Inflammatory macrophage (primary cell): ENCODE measurements at regions not wholly inside any gene's neighbourhood (a gene's known extent, or its start where the extent isn't known, plus 50 kb on each side); places are given as distances from the start of the nearest gene placed in this dataset.
"Not testable (repeated sequence)": the region's sequence is repeated elsewhere in the genome, so short reads cannot be mapped to it uniquely, and the experiment has no call there.

ENCODE experiments used
- DNase-seq, 2 donors: peaks; one replicate each; pipeline ENCODE4 v3.0.0-alpha.2; 2020 to 2022

DNA sequence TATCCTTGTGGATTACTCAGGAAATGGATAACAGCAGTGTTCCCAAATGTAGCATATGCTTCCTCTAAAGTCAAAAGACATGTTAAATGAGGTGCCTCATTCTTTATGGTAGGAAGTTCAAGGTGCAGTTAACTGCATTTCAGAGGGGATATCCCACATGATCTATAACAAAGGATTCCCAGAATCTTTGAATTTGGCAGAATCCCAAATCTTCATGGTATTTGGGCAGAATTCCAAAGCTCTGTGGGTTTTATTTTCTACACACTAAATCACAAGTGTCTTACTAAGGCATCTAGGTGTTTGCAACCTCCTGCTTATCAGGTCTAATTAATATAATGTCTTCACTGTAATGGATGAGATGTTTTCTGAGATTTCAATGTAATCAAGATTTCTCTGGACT is 364.3 kb upstream of the MAN1A1 start:
- DNase-seq = no peak

DNA sequence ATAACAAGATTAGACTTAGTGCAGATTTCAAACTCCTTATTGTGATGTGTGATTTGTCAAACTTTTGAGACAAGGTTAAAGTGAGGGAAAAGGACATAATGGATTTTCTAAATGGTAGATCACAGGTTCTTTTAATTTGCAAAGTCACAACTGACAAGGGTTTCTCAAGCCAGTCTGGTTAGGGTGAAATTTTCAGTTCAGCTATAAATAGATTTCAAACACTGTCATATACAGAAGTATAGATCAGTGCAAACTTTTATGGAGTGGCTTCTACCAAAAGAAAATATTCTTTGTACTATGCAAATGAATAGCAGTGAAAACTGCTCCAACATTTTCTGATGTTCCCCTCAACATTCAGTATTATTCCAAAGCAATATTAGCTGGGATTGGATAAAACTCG is 337.1 kb upstream of the MAN1A1 start:
- DNase-seq = no peak

DNA sequence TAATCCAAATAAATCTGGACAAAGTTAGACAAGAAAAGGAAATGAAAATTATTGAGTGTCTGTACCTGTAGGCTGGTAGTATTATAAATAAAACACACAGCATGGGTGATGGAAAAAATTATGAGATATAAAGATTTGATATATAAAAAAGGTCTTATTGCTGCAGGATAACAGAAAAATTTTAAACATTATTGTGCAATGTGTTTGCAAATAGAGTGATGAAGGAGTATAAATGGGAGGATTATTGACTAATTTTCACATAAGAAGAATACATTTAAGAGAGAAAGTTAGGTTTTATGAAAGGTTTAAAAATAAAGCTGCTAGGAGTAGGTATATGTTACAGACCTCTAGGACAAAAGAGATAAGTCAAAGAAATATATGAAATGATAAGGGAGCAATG is 336.7 kb upstream of the MAN1A1 start:
- DNase-seq = no peak

DNA sequence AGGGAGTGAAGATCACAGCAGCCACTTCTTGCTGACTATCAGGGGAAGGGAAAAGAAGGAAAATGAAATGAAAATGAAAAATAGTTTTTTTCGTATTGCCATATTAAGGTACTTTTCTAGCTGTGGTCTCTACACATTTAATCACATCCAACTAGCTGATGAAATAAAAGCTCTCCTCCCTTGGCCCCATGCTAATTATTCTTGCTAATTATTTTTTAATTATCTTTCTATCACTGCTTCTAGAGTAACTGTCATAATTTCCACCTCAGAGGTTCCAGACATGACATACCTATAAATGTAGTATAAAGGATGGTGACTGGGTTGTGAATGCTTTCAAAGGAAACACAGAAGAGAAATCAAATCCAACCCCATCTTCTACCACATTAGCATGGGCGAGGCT is 334.1 kb upstream of the MAN1A1 start:
- DNase-seq = no peak

DNA sequence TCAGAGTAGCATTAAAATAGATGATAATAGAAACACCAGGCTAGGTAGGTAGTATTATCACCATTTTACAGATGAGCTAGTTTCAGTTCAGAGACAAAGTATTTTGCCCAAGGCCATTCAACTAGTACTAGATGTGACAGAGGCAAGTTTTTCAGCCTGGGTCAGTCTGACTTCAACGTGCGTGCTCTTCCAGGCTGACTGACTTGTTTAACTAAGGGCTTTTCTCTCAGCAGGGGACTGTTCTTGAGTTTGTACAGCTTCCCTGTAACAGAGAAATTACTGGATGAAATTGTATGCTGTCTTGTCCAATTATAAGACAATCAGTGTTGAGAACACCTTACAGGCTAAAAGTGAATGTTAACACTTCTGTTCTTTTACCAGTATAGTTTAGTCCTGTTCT is 333.5 kb upstream of the MAN1A1 start:
- no peak for DNase-seq

DNA sequence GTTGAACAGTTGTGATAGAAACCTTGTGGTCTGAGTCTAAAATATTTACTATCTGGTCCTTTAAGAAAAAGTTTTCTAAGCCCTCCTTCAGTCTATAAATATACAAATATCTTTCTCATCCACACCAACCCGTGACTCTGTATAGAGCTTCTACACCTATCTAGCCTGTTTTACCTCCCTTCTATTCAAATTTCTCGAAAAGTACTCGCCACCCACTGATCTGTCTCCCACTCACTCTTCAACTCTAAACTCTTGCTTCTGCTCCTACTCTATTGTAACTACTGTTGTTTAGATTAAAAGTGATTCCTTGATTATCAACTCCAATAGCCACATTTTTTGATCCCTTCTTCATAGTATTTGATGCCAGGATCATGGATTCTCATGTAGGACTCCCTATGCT is 329.4 kb upstream of the MAN1A1 start:
- no peak for DNase-seq

- DNase-seq = no peak
Observed at GRCh38 chr6:119677384-119677783, 327.8 kb upstream of the MAN1A1 start.

GRCh38 chr6:119676961-119677360 is 327.4 kb upstream of the MAN1A1 start:
- no peak for DNase-seq

DNA sequence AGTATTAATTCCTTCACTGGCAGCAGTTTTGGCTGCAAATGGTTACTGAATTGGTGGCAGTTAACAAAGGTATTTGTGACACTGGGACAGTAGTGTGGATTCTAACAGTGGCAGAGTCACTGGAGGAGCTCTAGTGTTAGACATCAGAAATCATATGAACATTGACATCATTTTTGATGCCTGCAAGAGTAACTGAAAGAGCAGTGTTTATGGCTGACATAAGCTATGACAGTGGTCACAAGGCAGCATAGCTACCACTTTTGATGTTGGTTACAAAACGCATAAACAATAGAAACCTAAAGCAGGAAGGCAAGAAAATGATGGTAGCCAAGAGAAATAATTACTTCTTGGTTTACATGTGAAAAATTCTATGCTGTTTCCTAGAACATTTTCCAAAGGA is 326.7 kb upstream of the MAN1A1 start:
- peak in 1 of 2 donors; percentile 20 for DNase-seq

DNA sequence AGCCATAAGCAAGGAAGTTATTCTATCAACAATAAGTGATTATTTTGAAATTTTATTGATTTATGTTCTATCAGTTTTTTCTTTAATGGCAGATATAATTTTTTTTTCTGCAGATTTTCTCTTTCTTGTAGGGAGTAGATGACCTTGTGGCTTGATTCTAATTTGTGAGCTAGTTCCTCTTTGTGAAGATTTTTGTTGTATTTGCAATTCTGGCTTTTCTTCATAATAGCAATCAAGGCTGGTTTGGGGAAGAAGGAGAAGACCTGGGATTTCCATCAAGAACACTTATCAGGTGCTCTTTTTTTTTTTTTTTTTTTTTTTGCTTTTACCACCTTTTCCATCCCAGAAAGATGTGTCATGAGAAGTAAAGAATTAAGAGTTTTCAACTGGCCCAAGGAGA is 324.2 kb upstream of the MAN1A1 start:
- DNase-seq = peak; percentile 3 to 43

- DNase-seq = no peak
Observed at GRCh38 chr6:119672725-119673124, 323.2 kb upstream of the MAN1A1 start.

- DNase-seq = no peak
Observed at GRCh38 chr6:119671105-119671504, 321.5 kb upstream of the MAN1A1 start.

- peak; percentile 56 to 75 for DNase-seq
Observed at GRCh38 chr6:119669221-119669620, 319.7 kb upstream of the MAN1A1 start.

- not testable (repeated sequence) for DNase-seq
Observed at GRCh38 chr6:119665432-119665831, 315.9 kb upstream of the MAN1A1 start.

GRCh38 chr6:119661628-119662027 is 312.1 kb upstream of the MAN1A1 start:
- DNase-seq = no peak

GRCh38 chr6:119661078-119661477 is 311.5 kb upstream of the MAN1A1 start:
- DNase-seq = no peak

DNA sequence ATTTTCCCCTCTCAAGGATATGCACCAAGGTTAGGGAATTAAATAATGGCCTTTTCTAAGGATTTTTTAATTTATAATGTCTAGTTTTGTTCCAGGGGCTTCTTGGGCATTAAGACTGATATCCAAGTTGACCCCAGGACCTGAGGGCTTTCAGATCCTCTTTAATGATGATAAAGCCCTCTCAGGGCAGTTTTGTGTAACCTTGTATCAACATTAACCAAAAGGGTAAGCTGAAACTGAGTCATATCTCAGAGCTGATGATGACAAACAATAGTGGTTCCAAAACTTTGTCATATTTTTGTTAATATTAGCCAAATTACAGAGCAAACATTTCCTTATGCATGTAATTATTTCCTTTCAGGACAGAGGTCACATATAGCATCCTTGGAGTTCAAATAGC is 309.4 kb upstream of the MAN1A1 start:
- no peak for DNase-seq

DNA sequence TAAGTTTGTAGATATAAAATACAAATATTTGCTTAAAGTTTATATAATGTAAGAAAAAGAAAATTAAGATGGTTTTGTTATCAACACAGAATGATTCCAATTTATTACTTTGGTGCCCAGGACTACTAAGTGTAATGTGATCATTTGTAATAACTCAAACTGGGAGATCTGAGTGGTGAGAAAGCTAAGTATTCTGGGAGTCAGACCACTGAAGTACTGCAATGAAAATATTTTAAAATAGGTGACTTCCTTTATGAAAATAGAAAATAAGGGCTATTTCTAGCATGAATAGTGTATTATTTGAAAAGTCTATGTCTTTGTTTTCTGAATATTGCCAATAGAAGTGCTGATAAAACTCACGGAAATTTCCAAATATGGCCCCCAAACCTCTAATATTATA is 305.6 kb upstream of the MAN1A1 start:
- DNase-seq = no peak

DNA sequence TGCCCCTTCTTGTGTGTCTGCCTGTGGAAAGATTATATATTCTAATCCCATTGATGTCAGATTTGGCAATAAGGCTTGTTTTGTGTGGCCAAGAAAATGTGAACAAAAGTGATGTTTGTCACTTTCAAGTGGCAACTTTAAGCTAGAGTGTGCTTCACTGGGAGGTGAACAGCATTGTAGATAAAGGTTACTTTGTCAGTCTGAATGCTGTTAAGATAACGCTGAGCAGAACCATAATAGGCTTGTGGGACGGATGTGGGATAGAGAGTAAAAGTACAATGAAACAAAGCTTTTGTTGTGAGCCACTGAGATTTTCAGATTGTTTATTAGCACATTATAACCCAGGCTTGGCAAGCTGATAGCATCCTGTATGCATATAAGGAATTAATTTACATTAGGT is 303.8 kb upstream of the MAN1A1 start:
- DNase-seq = no peak

- DNase-seq = no peak
Observed at GRCh38 chr6:119649531-119649930, 300.0 kb upstream of the MAN1A1 start.

GRCh38 chr6:119647309-119647708 is 297.7 kb upstream of the MAN1A1 start:
- no peak for DNase-seq

DNA sequence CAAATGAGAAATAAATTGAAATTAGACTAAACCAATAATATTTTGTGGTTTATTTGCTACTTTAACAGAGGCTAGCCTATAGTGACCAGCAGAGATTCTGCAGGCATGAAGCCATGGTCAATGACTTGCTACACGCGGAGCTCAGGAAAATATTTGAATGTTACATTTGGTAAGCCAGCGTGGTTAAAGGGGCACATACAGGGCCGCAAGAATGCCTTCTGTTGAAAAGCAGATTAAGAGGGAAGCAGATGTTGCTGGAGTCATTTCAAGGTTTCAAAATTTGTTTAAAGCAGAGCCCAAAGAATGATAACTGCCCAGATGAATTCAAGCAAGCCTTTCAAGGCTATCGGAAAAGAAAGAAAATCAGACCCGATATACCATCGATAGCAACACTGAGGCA is 294.3 kb upstream of the MAN1A1 start:
- no peak for DNase-seq

- DNase-seq = no peak
Observed at GRCh38 chr6:119637768-119638167, 288.2 kb upstream of the MAN1A1 start.

DNA sequence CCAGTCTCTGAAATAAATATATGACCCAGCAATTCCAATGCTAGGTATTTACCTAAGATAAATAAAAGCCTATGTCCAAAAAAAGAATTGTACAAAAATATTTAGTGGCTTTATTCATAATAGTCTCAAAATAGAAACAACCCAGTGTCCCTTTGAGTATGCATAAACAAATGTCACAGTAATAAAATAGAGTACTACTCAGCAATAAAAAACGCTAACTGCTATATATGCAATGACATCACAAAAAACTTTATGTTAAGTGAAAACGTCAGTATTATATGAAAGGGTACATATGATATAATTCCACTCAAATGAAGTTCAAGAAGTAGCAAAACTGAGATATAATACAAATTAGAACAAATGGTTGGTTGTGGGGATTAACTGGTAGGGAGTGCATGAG is 286.5 kb upstream of the MAN1A1 start:
- no peak for DNase-seq

- DNase-seq = no peak
Observed at GRCh38 chr6:119633461-119633860, 283.9 kb upstream of the MAN1A1 start.
